GM12891 (cell line): ENCODE measurements at regions not wholly inside any gene's neighbourhood (a gene's known extent, or its start where the extent isn't known, plus 50 kb on each side); places are given as distances from the start of the nearest gene placed in this dataset.
"Not testable (repeated sequence)": the region's sequence is repeated elsewhere in the genome, so short reads cannot be mapped to it uniquely, and the experiment has no call there.

Source experiments
- DNase-seq: peaks from one replicate; pipeline ENCODE4 v3.0.0; 2011; ENCODE audit warnings: low spot score; ENCODE audit not compliant: insufficient read length
- FAIRE-seq: peaks from 2 replicates; lab custom pipeline; 2011; peaks lifted over from hg19 to GRCh38; lab: Jason Lieb, UNC
- PAX5 ChIP-seq: IDR thresholded peaks from 2 replicates; pipeline ENCODE4 v1.6.1; 2011; ENCODE audit warnings: low read length, moderate library complexity, mild to moderate bottlenecking; ENCODE audit not compliant: insufficient read depth, severe bottlenecking
- POLR2A ChIP-seq: IDR thresholded peaks from 2 replicates; pipeline ENCODE4 v1.6.1; 2011; ENCODE audit warnings: low read depth, low read length, control low read depth
- POLR2AphosphoS5 ChIP-seq: IDR thresholded peaks from 2 replicates; pipeline ENCODE4 v1.6.1; 2011; ENCODE audit warnings: low read depth, low read length, control low read depth
- POU2F2 ChIP-seq: IDR thresholded peaks from 2 replicates; pipeline ENCODE4 v1.6.1; 2011; ENCODE audit warnings: low read depth, mild to moderate bottlenecking, control low read depth, low read length, moderate library complexity
- SPI1 ChIP-seq: IDR thresholded peaks from 2 replicates; pipeline ENCODE4 v1.6.1; 2011; ENCODE audit warnings: low read depth, low read length, control low read depth
- TAF1 ChIP-seq: IDR thresholded peaks from 2 replicates; pipeline ENCODE4 v1.6.1; 2011; ENCODE audit warnings: low read depth, low read length, control low read depth

GRCh38 chr1:200496937-200497336, 87.1 kb upstream of the ZNF281 start:
- TF ChIP-seq POU2F2 = no peak
- TF ChIP-seq TAF1 = no peak
- TF ChIP-seq PAX5 = no peak
- DNase-seq = no peak
- FAIRE-seq = no peak

GRCh38 chr1:200495901-200496300, 86.1 kb upstream of the ZNF281 start:
- DNase-seq (no peak), FAIRE-seq (no peak)
- TF ChIP-seq SPI1 (no peak), POLR2A (no peak), PAX5 (no peak), POU2F2 (no peak), TAF1 (no peak), POLR2AphosphoS5 (no peak)

GRCh38 chr1:200493344-200493743, 83.5 kb upstream of the ZNF281 start:
- TF ChIP-seq POLR2A = no peak
- TF ChIP-seq SPI1 = no peak
- no peak for TF ChIP-seq POU2F2
- TF ChIP-seq PAX5 = no peak
- no peak for TF ChIP-seq POLR2AphosphoS5
- no peak for TF ChIP-seq TAF1
- FAIRE-seq = no peak
- no peak for DNase-seq

- no peak for FAIRE-seq
- no peak for TF ChIP-seq PAX5
- no peak for TF ChIP-seq POU2F2
- TF ChIP-seq SPI1 = no peak
- TF ChIP-seq POLR2AphosphoS5 = no peak
- TF ChIP-seq POLR2A = no peak
- no peak for TF ChIP-seq TAF1
- DNase-seq = no peak
These were observed 81.3 kb upstream of the ZNF281 start for GRCh38 chr1:200491103-200491502.

GRCh38 chr1:200490183-200490582, 80.3 kb upstream of the ZNF281 start:
- DNase-seq (no peak), FAIRE-seq (peak; percentile 50)
- TF ChIP-seq PAX5 = no peak
- no peak for TF ChIP-seq TAF1
- no peak for TF ChIP-seq POLR2AphosphoS5
- TF ChIP-seq POU2F2 = no peak
- TF ChIP-seq SPI1 = no peak
- TF ChIP-seq POLR2A = no peak

GRCh38 chr1:200488375-200489165, 78.7 kb upstream of the ZNF281 start:
- peak; percentile 77 for FAIRE-seq
- no peak for DNase-seq
- no peak for TF ChIP-seq POLR2A
- TF ChIP-seq POLR2AphosphoS5 = no peak
- TF ChIP-seq SPI1 = no peak
- no peak for TF ChIP-seq POU2F2
- TF ChIP-seq TAF1 = no peak
- TF ChIP-seq PAX5 = no peak

- DNase-seq = no peak
- TF ChIP-seq PAX5 (no peak), POLR2A (no peak), SPI1 (no peak), POLR2AphosphoS5 (no peak), POU2F2 (no peak), TAF1 (no peak)
- FAIRE-seq = no peak
These were observed 77.8 kb upstream of the ZNF281 start for GRCh38 chr1:200487650-200488049.

GRCh38 chr1:200486634-200487033, 76.8 kb upstream of the ZNF281 start:
- no peak for DNase-seq
- FAIRE-seq = no peak
- TF ChIP-seq POLR2A (no peak), TAF1 (no peak), POLR2AphosphoS5 (no peak), PAX5 (no peak), SPI1 (peak; percentile 54; the same call in 1 of the 2 replicates), POU2F2 (no peak)

GRCh38 chr1:200484438-200484946, 74.7 kb upstream of the ZNF281 start:
- FAIRE-seq, DNase-seq: not testable (repeated sequence)

- FAIRE-seq (peak; percentile 86), DNase-seq (peak; percentile 60)
- TF ChIP-seq POU2F2 (peak; percentile 61; the same call in 1 of the 2 replicates), PAX5 (peak; percentile 39), TAF1 (no peak)
These were observed 73.8 kb upstream of the ZNF281 start for GRCh38 chr1:200483491-200484143.
